ENCODE measurements at regions not wholly inside any gene's neighbourhood (a gene's known extent, or its start where the extent isn't known, plus 50 kb on each side); places are given as distances from the start of the nearest gene placed in this dataset.

GRCh38 chr17:55661963-55662834, 60.5 kb downstream of the TMEM100 start:
- Histone ChIP-seq H3K9ac (replicated peaks; ENCODE audit: extremely low read depth, insufficient read depth, low read length) (no peak overlapping the region), H3K4me3 (replicated peaks in 1 of 3; ENCODE audit: insufficient read depth in 1 of 3, low read depth in 1 of 3, low read length in 3 of 3) (no peak overlapping the region), H3K27ac (ENCODE audit: insufficient read depth, low read depth, low read length) (no peak overlapping the region), H3K4me1 (ENCODE audit: control insufficient read depth, extremely low read depth, insufficient read depth, low read length) (peaks cover 8% of the 10 kb centered on the region), H3K4me2 (ENCODE audit: insufficient read depth, low read length) (no peak overlapping the region), H3K9me3 (replicated peaks; ENCODE audit: control insufficient read depth, insufficient read depth, low read length) (no peaks in the 10 kb centered on the region), H3K27me3 (ENCODE audit: control insufficient read depth in 2 of 2, insufficient read depth in 2 of 2, low read length in 2 of 2) (peaks cover 0 to 2% of the 10 kb centered on the region in 2 experiments), H4K20me1 (replicated peaks; ENCODE audit: control insufficient read depth, extremely low read depth, insufficient read depth, low read length) (no peaks in the 10 kb centered on the region), H2AFZ (ENCODE audit: low read depth, low read length) (no peak overlapping the region), H3K9me1 (replicated peaks; ENCODE audit: control insufficient read depth, extremely low read depth, insufficient read depth, low read length) (no peaks in the 10 kb centered on the region), H3K36me3 (ENCODE audit: control insufficient read depth in 2 of 2, extremely low read depth in 1 of 2, insufficient read depth in 2 of 2, low read length in 2 of 2) (no peaks in the 10 kb centered on the region), H3K79me2 (ENCODE audit: control insufficient read depth, insufficient read depth, low read length) (no peaks in the 10 kb centered on the region)
- BruUV-seq (replicated peaks), result no TSS peak
- ChIA-PET POLR2A (no interaction called here), CTCF (no interaction called here)
- TF ChIP-seq FOS (IDR thresholded peaks at IDR 0.05; ENCODE audit: borderline replicate concordance, insufficient read depth, low read length) (no peak), EZH2 (IDR thresholded peaks at IDR 0.05; ENCODE audit: borderline replicate concordance, low read depth, low read length, severe bottlenecking) (no peak), GATA2 (IDR thresholded peaks at IDR 0.05; ENCODE audit: insufficient read depth, insufficient read length, low read depth, low read length) (peak; percentile 46), JUN (IDR thresholded peaks at IDR 0.05; ENCODE audit: borderline replicate concordance, insufficient read depth, insufficient read length, low read depth) (no peak), MYC (IDR thresholded peaks at IDR 0.05; ENCODE audit: low read depth, low read length) (no peak), POLR2A (IDR thresholded peaks at IDR 0.05; ENCODE audit: low read depth, low read length) (no peak), POLR2AphosphoS5 (IDR thresholded peaks at IDR 0.05; ENCODE audit: insufficient read depth, low read depth, low read length) (no peak), MAX (IDR thresholded peaks at IDR 0.05; ENCODE audit: insufficient read depth, insufficient read length) (no peak)
- TF ChIP-seq, protein P1, sequence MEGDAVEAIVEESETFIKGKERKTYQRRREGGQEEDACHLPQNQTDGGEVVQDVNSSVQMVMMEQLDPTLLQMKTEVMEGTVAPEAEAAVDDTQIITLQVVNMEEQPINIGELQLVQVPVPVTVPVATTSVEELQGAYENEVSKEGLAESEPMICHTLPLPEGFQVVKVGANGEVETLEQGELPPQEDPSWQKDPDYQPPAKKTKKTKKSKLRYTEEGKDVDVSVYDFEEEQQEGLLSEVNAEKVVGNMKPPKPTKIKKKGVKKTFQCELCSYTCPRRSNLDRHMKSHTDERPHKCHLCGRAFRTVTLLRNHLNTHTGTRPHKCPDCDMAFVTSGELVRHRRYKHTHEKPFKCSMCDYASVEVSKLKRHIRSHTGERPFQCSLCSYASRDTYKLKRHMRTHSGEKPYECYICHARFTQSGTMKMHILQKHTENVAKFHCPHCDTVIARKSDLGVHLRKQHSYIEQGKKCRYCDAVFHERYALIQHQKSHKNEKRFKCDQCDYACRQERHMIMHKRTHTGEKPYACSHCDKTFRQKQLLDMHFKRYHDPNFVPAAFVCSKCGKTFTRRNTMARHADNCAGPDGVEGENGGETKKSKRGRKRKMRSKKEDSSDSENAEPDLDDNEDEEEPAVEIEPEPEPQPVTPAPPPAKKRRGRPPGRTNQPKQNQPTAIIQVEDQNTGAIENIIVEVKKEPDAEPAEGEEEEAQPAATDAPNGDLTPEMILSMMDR (IDR thresholded peaks at IDR 0.05; ENCODE audit: extremely low read depth in 1 of 2, insufficient read depth in 1 of 2, low read depth in 1 of 2, low read length in 2 of 2), result no peak
- intact Hi-C loops (cut with micrococcal nuclease) (no loop called here), dilution Hi-C loops (cut with MboI; ENCODE audit: extremely low pct_ligation_motif_present, low sequenced_read_pairs) (no loop called here)
- peak; percentile 60 for DNase-seq (ENCODE audit: low read depth, low spot score)
- peak; percentile 24 for FAIRE-seq
